ENCODE measurements at regions not wholly inside any gene's neighbourhood (a gene's known extent, or its start where the extent isn't known, plus 50 kb on each side); places are given as distances from the start of the nearest gene placed in this dataset.
"Not testable (repeated sequence)": the region's sequence is repeated elsewhere in the genome, so short reads cannot be mapped to it uniquely, and the experiment has no call there.

GRCh38 chr1:65539266-65540131 is 119.0 kb downstream of the LEPR start:
- POLR2A ChIA-PET, result no interaction called here
- H3K27me3 Mint-ChIP-seq, result peaks cover 7% of the 10 kb centered on the region
- peaks cover 2% of the 10 kb centered on the region for H3K9me3 Mint-ChIP-seq
- H3K4me1 Mint-ChIP-seq, result no peaks in the 10 kb centered on the region
- H3K4me3 Mint-ChIP-seq, result no peak overlapping the region
- H3K27ac Mint-ChIP-seq, result no peak overlapping the region
- H3K36me3 Mint-ChIP-seq, result no peaks in the 10 kb centered on the region
- DNase-seq (no peak), ATAC-seq (ENCODE audit: low read depth) (no peak)

- peaks cover 3% of the 10 kb centered on the region for H3K27me3 Mint-ChIP-seq
- DNase-seq, result no peak
- POLR2A ChIA-PET, result no interaction called here
- no peak overlapping the region for H3K4me3 Mint-ChIP-seq
- H3K9me3 Mint-ChIP-seq, result peaks cover 2% of the 10 kb centered on the region
- no peaks in the 10 kb centered on the region for H3K36me3 Mint-ChIP-seq
- ATAC-seq (ENCODE audit: low read depth), result no peak
- H3K4me1 Mint-ChIP-seq, result no peaks in the 10 kb centered on the region
- H3K27ac Mint-ChIP-seq, result no peak overlapping the region
Observed at GRCh38 chr1:65541161-65541560, 120.7 kb downstream of the LEPR start.

GRCh38 chr1:65541865-65542264 is 121.4 kb downstream of the LEPR start:
- peaks cover 2% of the 10 kb centered on the region for H3K9me3 Mint-ChIP-seq
- no peaks in the 10 kb centered on the region for H3K36me3 Mint-ChIP-seq
- no peaks in the 10 kb centered on the region for H3K4me1 Mint-ChIP-seq
- POLR2A ChIA-PET, result no interaction called here
- DNase-seq, result no peak
- H3K27me3 Mint-ChIP-seq, result peaks cover 2% of the 10 kb centered on the region
- H3K27ac Mint-ChIP-seq, result no peak overlapping the region
- no peak overlapping the region for H3K4me3 Mint-ChIP-seq
- ATAC-seq (ENCODE audit: low read depth), result no peak

- H3K4me1 Mint-ChIP-seq; H3K27ac Mint-ChIP-seq; H3K27me3 Mint-ChIP-seq; H3K36me3 Mint-ChIP-seq; DNase-seq; H3K9me3 Mint-ChIP-seq; H3K4me3 Mint-ChIP-seq; ATAC-seq (ENCODE audit: low read depth); POLR2A ChIA-PET: not testable (repeated sequence)
Observed at GRCh38 chr1:65542592-65542991, 122.1 kb downstream of the LEPR start.

- POLR2A ChIA-PET; H3K36me3 Mint-ChIP-seq; H3K4me3 Mint-ChIP-seq; H3K27me3 Mint-ChIP-seq; H3K4me1 Mint-ChIP-seq; ATAC-seq (ENCODE audit: low read depth); DNase-seq; H3K27ac Mint-ChIP-seq: not testable (repeated sequence)
- peaks cover 15% of the 10 kb centered on the region for H3K9me3 Mint-ChIP-seq
Observed at GRCh38 chr1:65550306-65551010, 130.0 kb downstream of the LEPR start.

GRCh38 chr1:65552484-65552883 is 132.0 kb downstream of the LEPR start:
- DNase-seq; ATAC-seq (ENCODE audit: low read depth); H3K4me1 Mint-ChIP-seq; H3K4me3 Mint-ChIP-seq; POLR2A ChIA-PET; H3K36me3 Mint-ChIP-seq; H3K27ac Mint-ChIP-seq; H3K27me3 Mint-ChIP-seq: not testable (repeated sequence)
- H3K9me3 Mint-ChIP-seq, result peaks cover 15% of the 10 kb centered on the region

GRCh38 chr1:65554086-65554764 is 133.8 kb downstream of the LEPR start:
- peaks cover 12% of the 10 kb centered on the region for H3K9me3 Mint-ChIP-seq
- H3K4me1 Mint-ChIP-seq; H3K4me3 Mint-ChIP-seq; POLR2A ChIA-PET; DNase-seq; H3K27ac Mint-ChIP-seq; H3K36me3 Mint-ChIP-seq; H3K27me3 Mint-ChIP-seq; ATAC-seq (ENCODE audit: low read depth): not testable (repeated sequence)

- no peaks in the 10 kb centered on the region for H3K27me3 Mint-ChIP-seq
- no peak overlapping the region for H3K27ac Mint-ChIP-seq
- POLR2A ChIA-PET, result no interaction called here
- H3K9me3 Mint-ChIP-seq, result peaks cover 12% of the 10 kb centered on the region
- no peaks in the 10 kb centered on the region for H3K36me3 Mint-ChIP-seq
- no peak overlapping the region for H3K4me3 Mint-ChIP-seq
- DNase-seq (no peak), ATAC-seq (ENCODE audit: low read depth) (no peak)
- H3K4me1 Mint-ChIP-seq, result no peaks in the 10 kb centered on the region
Observed at GRCh38 chr1:65554829-65555228, 134.4 kb downstream of the LEPR start.

GRCh38 chr1:65558215-65558614 is 137.7 kb downstream of the LEPR start:
- Mint-ChIP-seq H3K36me3 (no peaks in the 10 kb centered on the region), H3K27ac (no peak overlapping the region), H3K4me3 (no peak overlapping the region), H3K27me3 (no peaks in the 10 kb centered on the region), H3K9me3 (peaks cover 2% of the 10 kb centered on the region), H3K4me1 (no peaks in the 10 kb centered on the region)
- ATAC-seq (ENCODE audit: low read depth), result no peak
- POLR2A ChIA-PET, result no interaction called here
- no peak for DNase-seq

GRCh38 chr1:65564493-65564892 is 144.0 kb downstream of the LEPR start:
- no peaks in the 10 kb centered on the region for H3K36me3 Mint-ChIP-seq
- H3K27ac Mint-ChIP-seq, result no peak overlapping the region
- ATAC-seq (ENCODE audit: low read depth), result no peak
- H3K9me3 Mint-ChIP-seq, result no peaks in the 10 kb centered on the region
- no peaks in the 10 kb centered on the region for H3K27me3 Mint-ChIP-seq
- no peak for DNase-seq
- H3K4me3 Mint-ChIP-seq, result no peak overlapping the region
- POLR2A ChIA-PET, result no interaction called here
- no peaks in the 10 kb centered on the region for H3K4me1 Mint-ChIP-seq

GRCh38 chr1:65568285-65568684 is 147.8 kb downstream of the LEPR start:
- Mint-ChIP-seq H3K27me3 (no peaks in the 10 kb centered on the region), H3K27ac (no peak overlapping the region), H3K4me1 (no peaks in the 10 kb centered on the region), H3K4me3 (no peak overlapping the region), H3K9me3 (no peaks in the 10 kb centered on the region), H3K36me3 (no peaks in the 10 kb centered on the region)
- no peak for DNase-seq
- POLR2A ChIA-PET, result no interaction called here
- no peak for ATAC-seq (ENCODE audit: low read depth)

- Mint-ChIP-seq H3K9me3 (peaks cover under 1% of the 10 kb centered on the region), H3K27me3 (no peaks in the 10 kb centered on the region), H3K4me1 (no peaks in the 10 kb centered on the region), H3K4me3 (no peak overlapping the region), H3K36me3 (no peaks in the 10 kb centered on the region), H3K27ac (no peak overlapping the region)
- ATAC-seq (ENCODE audit: low read depth) (no peak), DNase-seq (no peak)
- POLR2A ChIA-PET, result no interaction called here
Observed at GRCh38 chr1:65572701-65573421, 152.4 kb downstream of the LEPR start.

- POLR2A ChIA-PET, result no interaction called here
- H3K36me3 Mint-ChIP-seq, result no peaks in the 10 kb centered on the region
- no peak overlapping the region for H3K4me3 Mint-ChIP-seq
- no peak for ATAC-seq (ENCODE audit: low read depth)
- H3K4me1 Mint-ChIP-seq, result no peaks in the 10 kb centered on the region
- H3K9me3 Mint-ChIP-seq, result peaks cover 3% of the 10 kb centered on the region
- peaks cover 1% of the 10 kb centered on the region for H3K27me3 Mint-ChIP-seq
- no peak overlapping the region for H3K27ac Mint-ChIP-seq
- no peak for DNase-seq
Observed at GRCh38 chr1:65577278-65577677, 156.8 kb downstream of the LEPR start.

Measured in activated naive CD8-positive, alpha-beta T cell treated with anti-CD3 and anti-CD28 coated beads, Interleukin-2, amount 10 ng/mL, durations not matched to agents 7 days and 5 days (primary cell).